COLO668 (cell line): ENCODE measurements at regions not wholly inside any gene's neighbourhood (a gene's known extent, or its start where the extent isn't known, plus 50 kb on each side); places are given as distances from the start of the nearest gene placed in this dataset.
A peak's percentile ranks its signal among the peaks of the same experiment; 100 is the strongest.
"Not testable (repeated sequence)": the region's sequence is repeated elsewhere in the genome, so short reads cannot be mapped to it uniquely, and the experiment has no call there.

Source experiments
- DNase-seq: peaks from one replicate; lab custom pipeline; 2025; ENCODE audit not compliant: unreplicated experiment; lab: John Stamatoyannopoulos, UW

- DNase-seq: no peak
Observed at GRCh38 chr15:70602834-70603560, 160.4 kb downstream of the UACA start.

- no peak for DNase-seq
Observed at GRCh38 chr15:70602281-70602680, 161.1 kb downstream of the UACA start.

GRCh38 chr15:70597945-70598344 lies 165.4 kb downstream of the UACA start:
- DNase-seq: no peak

- no peak for DNase-seq
Observed at GRCh38 chr15:70597056-70597603, 166.2 kb downstream of the UACA start.

GRCh38 chr15:70596354-70597055 lies 166.9 kb downstream of the UACA start:
- no peak for DNase-seq

GRCh38 chr15:70593795-70594194 lies 169.6 kb downstream of the UACA start:
- no peak for DNase-seq

- no peak for DNase-seq
Observed at GRCh38 chr15:70589728-70590127, 173.6 kb downstream of the UACA start.

GRCh38 chr15:70589221-70589620 lies 174.1 kb downstream of the UACA start:
- DNase-seq: no peak

- no peak for DNase-seq
Observed at GRCh38 chr15:70588613-70589012, 174.7 kb downstream of the UACA start.

- no peak for DNase-seq
Observed at GRCh38 chr15:70587896-70588567, 175.3 kb downstream of the UACA start.

- not testable (repeated sequence) for DNase-seq
Observed at GRCh38 chr15:70587012-70587634, 176.2 kb downstream of the UACA start.

- no peak for DNase-seq
Observed at GRCh38 chr15:70586241-70586640, 177.1 kb downstream of the UACA start.

- no peak for DNase-seq
Observed at GRCh38 chr15:70585707-70586034, 177.7 kb downstream of the UACA start.

GRCh38 chr15:70584838-70585706 lies 178.3 kb downstream of the UACA start:
- peak; percentile 77 for DNase-seq

- DNase-seq: no peak
Observed at GRCh38 chr15:70584441-70584837, 178.9 kb downstream of the UACA start.

- no peak for DNase-seq
Observed at GRCh38 chr15:70583006-70583405, 180.4 kb downstream of the UACA start.

GRCh38 chr15:70582143-70582945 lies 181.0 kb downstream of the UACA start:
- no peak for DNase-seq

GRCh38 chr15:70580958-70581357 lies 182.4 kb downstream of the UACA start:
- no peak for DNase-seq

- DNase-seq: no peak
Observed at GRCh38 chr15:70580286-70580685, 183.1 kb downstream of the UACA start.

- DNase-seq: no peak
Observed at GRCh38 chr15:70579766-70580165, 183.6 kb downstream of the UACA start.
